GM21529 (cell line): ENCODE measurements at regions not wholly inside any gene's neighbourhood (a gene's known extent, or its start where the extent isn't known, plus 50 kb on each side); places are given as distances from the start of the nearest gene placed in this dataset.
"Not testable (repeated sequence)": the region's sequence is repeated elsewhere in the genome, so short reads cannot be mapped to it uniquely, and the experiment has no call there.

Experiments
- ATAC-seq: cut with Tn5 transposase; IDR thresholded peaks from one replicate; pipeline ENCODE4 v1.9.1; 2021; ENCODE audit not compliant: unreplicated experiment

DNA sequence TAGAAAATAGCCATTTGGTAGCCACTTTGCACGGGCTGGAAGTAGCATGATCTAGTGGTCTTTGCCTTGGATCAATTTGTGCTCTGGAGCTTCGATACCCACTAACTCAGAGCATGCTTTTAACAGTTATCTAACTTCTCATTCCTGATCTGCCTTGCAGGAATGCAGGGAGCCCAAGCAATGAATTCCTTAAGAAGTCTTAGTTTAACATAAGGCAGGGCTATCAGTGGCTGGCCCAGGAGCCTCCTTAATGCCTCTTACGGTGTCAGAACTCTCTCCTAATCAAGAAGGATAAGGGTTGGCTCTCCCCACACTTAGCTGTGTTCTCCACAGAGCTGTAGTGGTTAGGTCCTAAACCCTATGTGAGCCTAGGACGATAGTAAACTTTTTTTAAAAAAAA is 95.8 kb upstream of the TBCA start:
- ATAC-seq = no peak

DNA sequence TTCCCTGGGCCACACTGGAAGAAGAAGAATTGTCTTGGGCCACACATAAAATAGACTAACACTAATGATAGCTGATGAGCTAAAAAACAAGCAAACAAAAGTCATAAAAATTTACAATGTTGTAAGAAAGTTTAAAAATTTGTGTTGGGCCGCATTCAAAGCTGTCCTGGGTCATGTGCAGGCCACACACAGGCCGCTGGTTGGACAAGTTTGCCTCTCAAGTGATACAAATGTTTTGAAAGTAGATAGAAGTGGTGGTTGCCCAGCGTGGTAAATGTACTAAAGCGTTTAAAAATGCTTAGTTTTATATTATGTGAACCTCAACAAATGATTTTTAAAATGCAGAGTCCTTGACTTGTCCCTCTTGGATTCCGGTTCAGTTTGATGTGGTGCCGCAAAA is 94.9 kb upstream of the TBCA start:
- no peak for ATAC-seq

- ATAC-seq = no peak
Measured at GRCh38 chr5:77869116-77869798, 93.1 kb upstream of the TBCA start.

GRCh38 chr5:77867914-77868313 is 91.8 kb upstream of the TBCA start:
- ATAC-seq = no peak

GRCh38 chr5:77867194-77867691 is 91.1 kb upstream of the TBCA start:
- ATAC-seq = no peak

- no peak for ATAC-seq
Measured at GRCh38 chr5:77866198-77866597, 90.1 kb upstream of the TBCA start.

DNA sequence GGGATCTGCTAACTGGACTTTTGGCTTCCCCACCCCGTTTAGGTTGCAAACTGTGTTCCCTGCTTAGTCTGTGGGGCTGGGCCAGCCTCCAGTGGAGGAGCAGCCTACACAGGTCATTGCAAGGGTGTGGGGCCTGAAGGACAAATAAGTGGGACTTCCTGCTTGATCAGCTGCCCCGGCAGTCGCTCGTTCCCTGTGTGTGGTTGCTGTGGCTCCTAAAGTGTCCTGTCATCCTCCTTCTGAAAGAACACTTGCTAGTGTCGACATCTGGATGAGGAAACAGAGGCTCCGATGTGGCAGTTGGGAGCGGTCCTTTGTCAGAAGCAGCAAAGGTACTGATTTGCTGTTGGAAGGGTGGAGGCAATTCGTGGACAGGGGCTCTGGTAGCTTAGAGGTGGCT is 88.9 kb upstream of the TBCA start:
- no peak for ATAC-seq

DNA sequence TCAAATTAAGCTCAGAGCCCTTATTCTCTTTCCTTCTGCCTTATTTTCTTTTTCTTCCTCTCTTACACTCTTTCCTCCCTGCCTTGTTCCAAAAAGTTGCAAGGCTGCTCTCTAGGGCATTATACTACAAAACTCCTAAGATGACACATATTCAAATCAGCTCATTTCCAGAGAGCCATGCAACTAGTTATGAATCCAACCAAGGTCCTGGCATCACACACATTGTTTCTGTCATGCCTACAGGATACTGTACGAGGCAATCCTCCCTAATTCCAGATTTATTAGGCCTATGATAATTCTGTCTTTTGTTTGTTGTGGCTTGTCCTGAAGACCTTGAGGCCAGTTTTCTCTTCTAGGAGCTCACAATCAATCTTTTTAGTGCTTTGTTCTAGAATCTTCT is 87.0 kb upstream of the TBCA start:
- ATAC-seq = no peak

GRCh38 chr5:77861576-77861975 is 85.4 kb upstream of the TBCA start:
- no peak for ATAC-seq

- ATAC-seq = no peak
Measured at GRCh38 chr5:77859306-77859705, 83.2 kb upstream of the TBCA start.

GRCh38 chr5:77858678-77859077 is 82.5 kb upstream of the TBCA start:
- ATAC-seq = not testable (repeated sequence)

DNA sequence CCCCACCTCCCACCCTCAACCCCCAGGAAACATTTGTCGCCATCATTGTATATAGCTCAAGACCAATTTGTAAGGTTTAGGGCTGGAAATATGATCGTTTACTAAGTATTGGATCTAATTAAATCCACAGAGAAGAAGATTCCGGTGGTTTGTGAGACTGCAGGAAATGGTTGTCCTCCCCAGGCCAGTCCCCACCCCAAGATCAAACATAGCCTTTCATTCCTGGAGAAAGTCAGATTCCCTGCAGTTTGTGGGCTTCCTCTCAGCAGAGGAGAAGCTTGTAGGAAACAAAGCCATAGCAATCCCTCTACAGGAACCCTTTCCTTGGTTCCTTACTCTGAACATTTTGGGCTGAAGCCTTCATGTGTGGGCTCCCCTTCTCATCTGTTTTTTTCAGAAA is 79.2 kb upstream of the TBCA start:
- ATAC-seq = no peak

DNA sequence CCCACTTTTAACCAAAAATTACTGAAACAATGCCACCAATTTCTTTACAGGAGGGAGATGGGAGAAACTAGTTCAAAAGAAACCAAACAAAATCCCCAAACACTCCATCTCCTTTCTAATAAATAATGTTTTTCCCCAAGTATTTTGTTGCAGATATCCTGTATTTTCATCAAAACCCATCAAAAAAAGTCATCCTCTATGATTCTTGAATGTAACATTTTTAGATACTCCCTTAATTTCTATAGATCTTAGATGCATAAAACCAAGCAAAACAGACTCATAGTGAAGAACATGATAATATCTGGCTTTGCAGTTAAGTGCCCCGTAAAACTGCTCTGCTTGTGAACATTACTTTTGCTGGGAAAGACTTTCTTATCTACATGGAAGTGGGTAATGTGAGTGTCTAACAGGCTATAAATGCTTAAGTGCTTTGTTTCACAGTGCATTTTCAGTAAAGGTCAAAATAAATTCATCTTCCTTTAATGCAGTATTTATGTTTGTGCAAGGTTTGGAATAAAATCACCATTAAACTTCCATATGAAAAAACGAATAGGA is 77.3 kb upstream of the TBCA start:
- no peak for ATAC-seq

DNA sequence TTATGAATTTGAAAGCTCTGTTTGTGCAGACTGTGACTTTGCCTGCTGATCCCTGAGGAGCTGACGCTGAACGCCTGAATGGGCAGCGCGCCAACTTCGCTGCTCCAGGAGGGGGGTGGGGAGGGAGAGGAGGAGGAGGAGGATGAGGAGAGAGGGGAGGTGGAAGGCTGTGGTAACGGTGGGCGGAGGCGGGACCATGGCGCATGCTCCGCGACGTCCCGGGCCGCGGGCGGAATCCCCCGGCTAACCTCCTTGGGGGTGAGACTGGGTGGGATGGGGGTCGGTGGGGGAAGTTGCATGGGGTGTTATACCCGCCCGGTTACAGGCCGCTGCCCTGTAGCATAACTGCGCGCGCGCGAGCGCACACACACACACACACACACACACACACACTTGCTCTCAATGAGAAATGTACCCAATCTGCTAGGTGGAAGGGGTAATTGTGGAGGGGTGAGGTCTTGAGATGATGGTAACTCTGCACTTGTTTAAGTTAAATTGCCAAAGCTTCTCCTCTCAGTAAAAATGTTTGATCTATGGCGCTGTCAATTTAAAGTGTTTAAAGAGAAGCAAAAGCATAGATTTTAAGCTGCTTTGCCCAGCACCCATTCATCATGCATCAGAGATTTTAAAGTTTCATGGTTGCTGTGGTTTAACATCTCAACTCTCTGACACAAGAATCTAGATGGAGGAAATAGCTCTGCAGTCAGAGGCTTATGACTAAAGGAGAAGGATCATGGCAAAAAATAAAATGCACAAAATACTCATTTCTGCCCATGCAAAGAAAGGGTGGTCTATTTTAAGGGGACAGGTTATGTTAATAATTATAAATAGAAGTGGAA is 76.6 kb upstream of the TBCA start:
- ATAC-seq = peak; percentile 73

DNA sequence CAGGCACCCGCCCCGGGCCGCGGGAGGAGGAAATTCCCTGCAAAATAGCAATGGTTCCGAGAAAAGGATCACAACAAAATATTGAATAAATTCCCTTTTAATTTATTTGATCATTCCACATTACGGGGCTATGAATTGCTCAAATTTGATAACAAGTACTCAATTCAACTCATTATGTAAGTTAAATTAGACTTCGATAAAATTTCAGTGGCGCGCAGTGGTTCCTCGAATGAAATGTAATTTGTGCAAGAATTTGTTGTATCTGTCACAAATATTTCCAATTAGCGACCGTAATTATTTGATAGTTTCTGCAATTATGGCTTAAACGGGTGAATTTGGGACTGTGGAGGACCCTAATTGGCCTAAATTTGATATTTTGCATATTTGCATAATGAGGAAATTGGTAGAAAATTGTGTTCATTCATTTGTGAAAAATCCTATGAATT is 76.0 kb upstream of the TBCA start:
- no peak for ATAC-seq

GRCh38 chr5:77851176-77852067 is 75.3 kb upstream of the TBCA start:
- ATAC-seq = no peak

- no peak for ATAC-seq
Measured at GRCh38 chr5:77850536-77851175, 74.5 kb upstream of the TBCA start.

GRCh38 chr5:77849308-77849900 is 73.3 kb upstream of the TBCA start:
- no peak for ATAC-seq

DNA sequence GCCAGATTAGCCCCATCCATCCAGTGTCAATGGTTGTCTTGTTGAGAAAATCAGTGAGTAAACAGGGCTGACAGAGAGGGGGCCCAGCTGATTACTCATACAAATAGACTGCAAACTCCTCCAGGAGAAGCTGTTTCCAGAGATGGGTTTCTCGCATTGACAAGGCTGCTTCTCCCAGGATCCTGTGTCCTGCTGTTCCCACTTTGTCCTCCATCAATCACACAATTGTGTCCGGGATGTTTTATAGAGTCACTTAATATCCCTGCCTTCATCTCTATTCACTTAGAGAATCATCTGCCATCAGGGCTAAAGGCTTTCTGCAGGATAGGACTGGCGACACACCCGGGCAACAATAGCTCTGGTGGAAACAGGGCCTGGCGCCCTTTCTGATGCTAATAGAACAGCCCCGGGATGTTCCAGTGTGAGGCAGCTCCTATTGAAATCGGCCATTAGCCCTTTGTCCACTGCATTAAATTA is 71.7 kb upstream of the TBCA start:
- no peak for ATAC-seq

- ATAC-seq = no peak
Measured at GRCh38 chr5:77847129-77847460, 71.0 kb upstream of the TBCA start.
